ENCODE measurements at regions not wholly inside any gene's neighbourhood (a gene's known extent, or its start where the extent isn't known, plus 50 kb on each side); places are given as distances from the start of the nearest gene placed in this dataset.

DNA sequence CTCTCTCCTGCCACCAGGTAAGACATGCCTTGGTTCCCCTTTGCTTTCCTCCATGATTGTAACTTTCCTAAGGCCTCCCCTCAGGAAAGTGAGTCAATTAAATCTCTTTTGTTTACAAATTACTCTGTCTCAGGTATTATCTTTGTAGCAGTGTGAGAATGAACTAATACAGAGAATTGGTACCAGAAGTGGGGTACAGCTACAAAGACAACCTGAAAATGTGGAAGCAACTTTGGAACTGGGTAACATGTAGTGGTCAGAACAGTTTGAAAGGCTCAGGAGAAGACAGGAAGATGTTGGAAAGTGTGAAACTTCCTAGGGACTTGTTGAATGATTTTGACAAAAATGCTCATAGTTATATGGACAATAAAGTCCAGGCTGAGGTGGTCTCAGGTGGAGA, 97.2 kb downstream of the FAM170A start:
- no peaks in the 10 kb centered on the region for H3K36me3 ChIP-seq
- H3K4me3 ChIP-seq = no peak overlapping the region
- intact Hi-C loops (cut with DNase I) = no loop called here
- no peaks in the 10 kb centered on the region for H3K9me3 ChIP-seq
- TF ChIP-seq POLR2A (IDR thresholded peaks at IDR 0.05) (no peak), EP300 (IDR thresholded peaks at IDR 0.05) (no peak)
- TF ChIP-seq, protein P1, sequence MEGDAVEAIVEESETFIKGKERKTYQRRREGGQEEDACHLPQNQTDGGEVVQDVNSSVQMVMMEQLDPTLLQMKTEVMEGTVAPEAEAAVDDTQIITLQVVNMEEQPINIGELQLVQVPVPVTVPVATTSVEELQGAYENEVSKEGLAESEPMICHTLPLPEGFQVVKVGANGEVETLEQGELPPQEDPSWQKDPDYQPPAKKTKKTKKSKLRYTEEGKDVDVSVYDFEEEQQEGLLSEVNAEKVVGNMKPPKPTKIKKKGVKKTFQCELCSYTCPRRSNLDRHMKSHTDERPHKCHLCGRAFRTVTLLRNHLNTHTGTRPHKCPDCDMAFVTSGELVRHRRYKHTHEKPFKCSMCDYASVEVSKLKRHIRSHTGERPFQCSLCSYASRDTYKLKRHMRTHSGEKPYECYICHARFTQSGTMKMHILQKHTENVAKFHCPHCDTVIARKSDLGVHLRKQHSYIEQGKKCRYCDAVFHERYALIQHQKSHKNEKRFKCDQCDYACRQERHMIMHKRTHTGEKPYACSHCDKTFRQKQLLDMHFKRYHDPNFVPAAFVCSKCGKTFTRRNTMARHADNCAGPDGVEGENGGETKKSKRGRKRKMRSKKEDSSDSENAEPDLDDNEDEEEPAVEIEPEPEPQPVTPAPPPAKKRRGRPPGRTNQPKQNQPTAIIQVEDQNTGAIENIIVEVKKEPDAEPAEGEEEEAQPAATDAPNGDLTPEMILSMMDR (IDR thresholded peaks at IDR 0.05) = no peak
- no peak for DNase-seq
- H3K4me1 ChIP-seq (ENCODE audit: insufficient read depth) = no peaks in the 10 kb centered on the region
- H3K27me3 ChIP-seq = no peaks in the 10 kb centered on the region
- H3K27ac ChIP-seq = no peak overlapping the region

DNA sequence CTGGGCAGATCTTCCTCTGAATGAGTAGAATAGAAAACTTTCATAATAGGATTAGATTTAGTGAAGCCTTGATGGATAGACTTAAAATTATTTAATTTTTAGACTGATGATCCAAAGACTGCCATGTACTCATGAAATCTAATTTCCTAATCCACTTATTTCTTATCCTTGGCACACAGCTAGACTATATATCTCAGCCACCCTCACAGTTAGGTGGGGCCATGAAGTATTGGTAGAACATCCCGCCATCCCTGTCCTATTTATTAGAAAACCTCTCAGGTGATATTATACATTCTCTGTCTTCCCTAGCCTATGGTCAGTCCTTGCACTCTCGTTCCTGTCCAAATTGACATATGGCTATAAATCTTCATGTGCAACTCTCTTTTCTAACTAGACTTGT, 110.9 kb downstream of the FAM170A start:
- no peak for DNase-seq
- TF ChIP-seq EP300 (IDR thresholded peaks at IDR 0.05) (no peak), POLR2A (IDR thresholded peaks at IDR 0.05) (no peak)
- TF ChIP-seq, protein P1 (IDR thresholded peaks at IDR 0.05) = no peak
- intact Hi-C loops (cut with DNase I) = no loop called here
- no peaks in the 10 kb centered on the region for H3K4me1 ChIP-seq (ENCODE audit: insufficient read depth)
- H3K36me3 ChIP-seq = no peaks in the 10 kb centered on the region
- no peaks in the 10 kb centered on the region for H3K9me3 ChIP-seq
- H3K27me3 ChIP-seq = no peaks in the 10 kb centered on the region
- no peak overlapping the region for H3K27ac ChIP-seq
- no peak overlapping the region for H3K4me3 ChIP-seq
- 79 to 85% (median 79%) methylated on average over 2 of the region's 2 CpGs for WGBS, 3 donors

DNA sequence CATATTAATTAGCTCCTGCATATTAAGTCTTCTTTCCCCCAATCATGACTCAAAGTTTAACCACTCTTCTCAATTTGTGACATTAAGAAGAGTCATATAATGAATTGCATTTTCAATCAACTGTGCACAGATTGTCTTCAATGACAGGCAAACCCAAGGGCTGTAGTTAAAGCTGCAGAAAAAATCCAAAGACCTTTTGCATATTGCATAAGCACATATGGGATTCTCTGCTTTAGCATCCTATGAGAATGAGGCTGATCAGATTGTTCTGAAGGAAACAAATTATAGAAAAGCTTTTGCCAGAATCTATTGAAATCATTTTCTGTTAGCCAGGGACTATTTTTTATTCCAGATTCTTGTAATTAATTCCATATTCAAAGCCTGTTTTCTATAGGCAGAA, 112.3 kb downstream of the FAM170A start:
- Histone ChIP-seq H3K4me1 (ENCODE audit: insufficient read depth) (no peaks in the 10 kb centered on the region), H3K9me3 (no peaks in the 10 kb centered on the region), H3K36me3 (no peaks in the 10 kb centered on the region), H3K4me3 (no peak overlapping the region), H3K27ac (no peak overlapping the region), H3K27me3 (no peaks in the 10 kb centered on the region)
- TF ChIP-seq, protein P1 (IDR thresholded peaks at IDR 0.05) = no peak
- no peak for TF ChIP-seq POLR2A (IDR thresholded peaks at IDR 0.05)
- no peak for TF ChIP-seq EP300 (IDR thresholded peaks at IDR 0.05)
- intact Hi-C loops (cut with DNase I) = no loop called here
- no peak for DNase-seq

DNA sequence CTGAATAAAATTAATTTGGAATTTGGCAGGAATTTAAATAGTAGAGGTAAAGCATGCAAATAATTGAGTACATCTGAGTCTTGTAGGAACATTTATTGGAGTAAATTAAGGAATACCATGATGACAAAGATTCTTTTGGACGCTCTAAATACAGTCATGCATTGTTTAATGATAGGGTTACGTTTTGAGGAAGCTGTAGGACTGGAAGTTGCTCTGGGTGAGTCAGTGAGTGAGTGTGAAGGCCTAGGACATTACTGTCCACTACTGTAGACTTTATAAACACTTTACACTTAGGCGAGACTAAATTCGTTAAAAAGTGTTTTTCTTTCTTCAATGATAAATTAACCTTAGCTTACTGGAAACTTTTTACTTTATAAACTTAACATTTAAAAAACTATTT, 113.0 kb downstream of the FAM170A start:
- 57 to 75% (median 71%) methylated on average over 4 of the region's 4 CpGs for WGBS, 3 donors

More for the DNA sequence above, 113.0 kb downstream of the FAM170A start:
- no peak for TF ChIP-seq EP300 (IDR thresholded peaks at IDR 0.05)
- TF ChIP-seq, protein P1 (IDR thresholded peaks at IDR 0.05) = no peak
- no peak for TF ChIP-seq POLR2A (IDR thresholded peaks at IDR 0.05)
- no peaks in the 10 kb centered on the region for H3K4me1 ChIP-seq (ENCODE audit: insufficient read depth)
- H3K36me3 ChIP-seq = no peaks in the 10 kb centered on the region
- no peaks in the 10 kb centered on the region for H3K27me3 ChIP-seq
- H3K9me3 ChIP-seq = no peaks in the 10 kb centered on the region
- H3K4me3 ChIP-seq = no peak overlapping the region
- no peak overlapping the region for H3K27ac ChIP-seq
- intact Hi-C loops (cut with DNase I) = no loop called here
- DNase-seq = no peak
